NCI-H2227 treated with DMSO at 0.1 percent for 48 hours (cell line): ENCODE measurements at regions not wholly inside any gene's neighbourhood (a gene's known extent, or its start where the extent isn't known, plus 50 kb on each side); places are given as distances from the start of the nearest gene placed in this dataset.
"Not testable (repeated sequence)": the region's sequence is repeated elsewhere in the genome, so short reads cannot be mapped to it uniquely, and the experiment has no call there.

Experiments
- DNase-seq: peaks from one replicate; lab custom pipeline; 2025; lab: John Stamatoyannopoulos, UW

DNA sequence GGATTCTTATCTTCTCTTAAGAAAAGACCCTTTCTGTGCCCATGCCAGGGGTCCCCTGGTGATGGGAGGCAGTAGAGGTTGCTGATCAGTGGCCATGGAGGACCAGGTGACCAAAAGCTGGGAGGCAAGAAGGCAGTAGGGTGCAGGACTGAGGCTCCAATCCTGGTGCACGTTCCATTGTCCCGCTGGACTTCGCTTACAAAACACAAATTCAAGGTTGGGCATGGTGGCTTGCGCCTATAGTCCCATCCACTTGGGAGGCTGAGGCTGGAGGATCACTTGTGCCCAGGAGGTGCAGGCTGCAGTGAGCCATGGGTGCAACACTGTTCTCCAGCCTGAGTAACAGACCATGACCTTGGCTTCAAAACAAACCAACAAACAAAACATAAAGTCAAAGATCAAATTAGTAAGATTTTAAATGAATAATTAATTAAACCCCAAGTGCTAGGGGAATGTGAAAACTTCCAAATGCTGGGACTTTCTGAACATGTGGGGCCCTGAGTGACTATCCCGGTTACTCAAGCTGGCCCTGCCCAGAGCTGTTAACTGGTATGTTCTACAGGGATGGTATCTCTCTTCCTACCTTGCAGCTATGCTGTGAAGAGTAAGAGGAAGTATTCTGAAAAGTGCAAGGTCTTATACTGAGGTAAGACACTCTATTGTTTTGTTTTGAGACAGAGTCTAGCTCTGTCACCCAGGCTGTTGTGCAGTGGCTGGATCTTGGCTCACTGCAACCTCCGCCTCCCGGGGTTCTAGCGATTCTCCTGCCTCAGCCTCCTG lies 97.6 kb downstream of the LYZL2 start:
- no peak for DNase-seq

DNA sequence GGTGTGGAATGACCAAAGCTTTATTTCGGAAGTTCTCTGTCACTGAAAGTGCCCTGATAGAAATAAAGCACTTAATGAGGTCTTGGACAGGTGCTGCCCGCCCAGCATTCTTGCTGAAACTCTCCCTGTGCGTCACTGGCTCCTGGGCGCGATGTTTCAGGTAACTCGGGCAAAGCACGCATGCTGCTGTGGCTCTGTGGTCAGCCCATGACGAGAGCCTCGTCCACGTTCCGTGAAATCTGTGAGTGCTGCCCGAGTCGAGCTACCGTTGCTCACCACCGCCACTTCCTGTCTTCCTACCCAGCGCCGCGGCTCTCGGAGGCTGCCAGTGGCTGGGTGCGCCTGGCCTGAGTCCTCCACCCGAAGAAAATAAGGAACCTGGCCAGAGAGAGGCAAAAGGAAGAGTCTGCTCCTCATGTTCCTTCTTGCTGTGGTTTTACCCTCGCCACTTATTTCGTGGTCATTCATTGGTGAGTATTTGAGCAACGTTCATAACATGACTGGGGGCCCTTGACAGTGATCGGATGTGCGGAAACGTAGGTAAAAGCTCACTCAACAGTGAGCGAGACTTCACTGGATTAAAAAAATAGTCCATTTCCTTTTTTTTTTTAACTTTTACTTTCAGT lies 95.5 kb downstream of the MAP3K8 start:
- no peak for DNase-seq

DNA sequence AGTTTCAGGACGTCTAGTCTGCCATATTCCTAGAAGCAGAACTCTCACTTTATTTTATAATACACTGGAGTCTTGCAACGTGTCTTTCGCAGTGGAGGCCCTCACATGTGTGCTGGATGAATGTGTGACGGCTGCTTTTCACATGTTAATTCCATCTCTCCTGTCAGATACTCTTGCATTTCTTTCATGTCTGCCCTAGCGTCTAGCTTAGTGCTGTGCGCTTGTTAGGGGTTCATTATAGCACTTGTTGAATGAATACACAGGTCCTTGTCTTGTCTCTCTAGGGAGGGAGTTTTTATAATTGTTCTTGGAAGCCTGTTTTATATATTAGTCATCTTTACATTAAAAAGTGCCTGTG lies 94.4 kb downstream of the MAP3K8 start:
- DNase-seq = no peak

DNA sequence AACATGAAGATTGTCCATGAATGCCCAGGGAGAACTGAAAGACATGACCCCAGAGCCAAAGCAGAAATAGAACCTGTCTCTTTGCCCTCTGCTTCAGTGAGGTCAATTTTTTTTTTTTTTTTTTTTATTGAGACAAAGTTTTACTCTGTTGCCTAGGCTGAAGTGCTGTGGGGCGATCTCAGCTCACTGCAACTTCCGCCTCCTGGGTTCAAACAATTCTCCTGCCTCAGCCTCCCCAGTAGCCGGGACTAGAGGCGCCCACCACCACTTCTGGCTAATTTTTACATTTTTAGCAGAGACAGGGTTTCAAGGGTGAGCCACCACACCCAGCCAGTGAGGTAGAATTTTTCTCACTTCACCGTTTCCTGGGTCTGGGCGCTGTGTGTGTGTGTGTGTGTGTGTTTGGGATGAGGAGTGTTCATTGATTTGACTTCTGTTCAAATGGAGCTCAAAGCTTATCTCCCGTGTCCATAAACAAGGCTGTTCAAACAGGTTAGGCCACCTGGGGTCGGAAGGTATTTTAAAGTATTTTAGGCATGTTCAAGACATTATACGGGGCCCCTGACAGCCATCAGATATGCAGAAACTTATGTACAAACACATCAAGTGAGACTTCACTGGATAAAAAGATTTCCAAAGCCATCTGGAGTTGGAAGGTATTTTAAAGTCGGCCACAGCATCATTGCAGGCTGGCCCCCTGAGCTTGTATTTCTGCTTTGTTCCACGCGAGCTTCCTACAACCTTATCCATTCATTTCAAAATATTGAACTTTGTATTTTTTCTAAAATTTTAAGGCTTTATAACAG lies 93.8 kb downstream of the MAP3K8 start:
- no peak for DNase-seq

DNA sequence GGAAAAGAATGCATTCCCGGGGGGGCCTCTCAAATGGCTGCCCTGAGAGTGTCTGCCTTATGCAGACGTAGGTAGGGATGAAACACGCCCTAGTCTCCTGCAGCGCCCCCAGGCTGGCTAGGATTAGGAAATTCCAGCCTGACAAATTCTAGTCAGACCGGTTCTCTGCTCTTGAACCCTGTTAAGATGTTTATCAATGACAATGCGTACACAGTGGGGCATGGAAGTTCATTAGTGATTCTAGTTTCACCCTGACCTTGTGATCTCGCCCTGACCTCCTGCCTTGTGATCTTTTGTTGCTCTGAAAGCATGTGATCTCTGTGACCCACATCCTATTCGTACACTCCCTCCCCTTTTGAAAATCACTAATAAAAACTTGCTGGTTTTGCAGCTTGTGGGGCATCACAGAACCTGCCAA lies 88.7 kb downstream of the MAP3K8 start:
- not testable (repeated sequence) for DNase-seq

DNA sequence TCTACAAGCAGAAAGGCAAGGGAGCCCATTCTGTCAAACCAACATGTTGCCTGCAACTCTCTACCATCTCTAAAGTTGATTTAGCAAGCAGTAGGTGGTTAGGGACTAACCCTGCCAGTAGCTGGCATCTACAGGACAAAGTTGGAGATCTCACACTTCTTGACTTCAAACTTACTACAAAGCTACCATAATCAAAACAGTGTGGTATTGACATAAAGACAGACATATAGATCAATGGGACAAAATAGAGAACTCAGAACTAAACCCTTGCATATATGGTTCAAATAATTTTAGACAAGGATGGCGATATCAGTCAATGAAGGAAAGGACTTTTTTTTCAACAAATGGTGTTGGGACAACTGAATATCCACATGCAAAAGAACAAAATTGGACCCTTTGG lies 84.9 kb downstream of the MAP3K8 start:
- no peak for DNase-seq
